GM12878 (cell line): ENCODE measurements at regions not wholly inside any gene's neighbourhood (a gene's known extent, or its start where the extent isn't known, plus 50 kb on each side); places are given as distances from the start of the nearest gene placed in this dataset.

Source experiments
- CBFB ChIP-seq: IDR thresholded peaks from 2 replicates; pipeline ENCODE4 v1.6.1; 2016; ENCODE audit warnings: antibody characterized with exemption, low read depth
- CTCF ChIP-seq, 3 experiments: IDR thresholded peaks in 2 of 3; conservative IDR thresholded peaks in 1 of 3; 2 replicates each; pipeline ENCODE4 v1.5.1; 2011; ENCODE audit warnings: low read depth in 3 of 3, low read length in 3 of 3, mild to moderate bottlenecking in 3 of 3, control low read depth in 2 of 3, moderate library complexity in 2 of 3, inconsistent platforms in 1 of 3, mixed read lengths in 1 of 3; ENCODE audit not compliant: control insufficient read depth in 2 of 3, insufficient read depth in 1 of 3; ENCODE audit errors: extremely low read depth in 1 of 3
- GATAD2B ChIP-seq: fragments of 450-650 bp; conservative IDR thresholded peaks from 2 replicates; pipeline ENCODE4 v1.6.1; 2017; ENCODE audit warnings: low read depth, mild to moderate bottlenecking, moderate library complexity
- HDAC2 ChIP-seq: fragments of 200-600 bp; sonication (generic); IDR thresholded peaks from 2 replicates; pipeline ENCODE4 v1.6.1; 2017
- IRF5 ChIP-seq: fragments of 450-650 bp; IDR thresholded peaks from 2 replicates; pipeline ENCODE4 v1.6.1; 2017; ENCODE audit warnings: borderline replicate concordance
- POLR2AphosphoS5 ChIP-seq: IDR thresholded peaks from 2 replicates; pipeline ENCODE4 v1.6.1; 2011; ENCODE audit warnings: mild to moderate bottlenecking, low read length, inconsistent platforms
- ZNF687 ChIP-seq: fragments of 450-650 bp; IDR thresholded peaks from 2 replicates; pipeline ENCODE4 v1.6.1; 2017; ENCODE audit warnings: mild to moderate bottlenecking, moderate library complexity
- TF ChIP-seq, protein P1 (sequence below): IDR thresholded peaks from 2 replicates; pipeline ENCODE4 v1.6.1; 2012; ENCODE audit warnings: mild to moderate bottlenecking, low read depth, low read length

GRCh38 chr17:71658996-71659395, 461.8 kb upstream of the SOX9 start (continued):
- TF ChIP-seq ZNF687 (no peak), HDAC2 (no peak), CTCF (IDR thresholded peaks at IDR 0.05 in 2 of 3, conservative IDR thresholded peaks at IDR 0.05 in 1 of 3; ENCODE audit: control insufficient read depth in 2 of 3, extremely low read depth in 1 of 3, insufficient read depth in 1 of 3, low read depth in 3 of 3, low read length in 3 of 3) (no peak), IRF5 (no peak), CBFB (no peak), GATAD2B (no peak), POLR2AphosphoS5 (no peak)
- TF ChIP-seq, protein P1, sequence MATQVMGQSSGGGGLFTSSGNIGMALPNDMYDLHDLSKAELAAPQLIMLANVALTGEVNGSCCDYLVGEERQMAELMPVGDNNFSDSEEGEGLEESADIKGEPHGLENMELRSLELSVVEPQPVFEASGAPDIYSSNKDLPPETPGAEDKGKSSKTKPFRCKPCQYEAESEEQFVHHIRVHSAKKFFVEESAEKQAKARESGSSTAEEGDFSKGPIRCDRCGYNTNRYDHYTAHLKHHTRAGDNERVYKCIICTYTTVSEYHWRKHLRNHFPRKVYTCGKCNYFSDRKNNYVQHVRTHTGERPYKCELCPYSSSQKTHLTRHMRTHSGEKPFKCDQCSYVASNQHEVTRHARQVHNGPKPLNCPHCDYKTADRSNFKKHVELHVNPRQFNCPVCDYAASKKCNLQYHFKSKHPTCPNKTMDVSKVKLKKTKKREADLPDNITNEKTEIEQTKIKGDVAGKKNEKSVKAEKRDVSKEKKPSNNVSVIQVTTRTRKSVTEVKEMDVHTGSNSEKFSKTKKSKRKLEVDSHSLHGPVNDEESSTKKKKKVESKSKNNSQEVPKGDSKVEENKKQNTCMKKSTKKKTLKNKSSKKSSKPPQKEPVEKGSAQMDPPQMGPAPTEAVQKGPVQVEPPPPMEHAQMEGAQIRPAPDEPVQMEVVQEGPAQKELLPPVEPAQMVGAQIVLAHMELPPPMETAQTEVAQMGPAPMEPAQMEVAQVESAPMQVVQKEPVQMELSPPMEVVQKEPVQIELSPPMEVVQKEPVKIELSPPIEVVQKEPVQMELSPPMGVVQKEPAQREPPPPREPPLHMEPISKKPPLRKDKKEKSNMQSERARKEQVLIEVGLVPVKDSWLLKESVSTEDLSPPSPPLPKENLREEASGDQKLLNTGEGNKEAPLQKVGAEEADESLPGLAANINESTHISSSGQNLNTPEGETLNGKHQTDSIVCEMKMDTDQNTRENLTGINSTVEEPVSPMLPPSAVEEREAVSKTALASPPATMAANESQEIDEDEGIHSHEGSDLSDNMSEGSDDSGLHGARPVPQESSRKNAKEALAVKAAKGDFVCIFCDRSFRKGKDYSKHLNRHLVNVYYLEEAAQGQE: no peak
- TF ChIP-seq, all 136 proteins: peak for 0
